SK-N-SH (cell line): ENCODE measurements at regions not wholly inside any gene's neighbourhood (a gene's known extent, or its start where the extent isn't known, plus 50 kb on each side); places are given as distances from the start of the nearest gene placed in this dataset.

Source experiments
- CTCF ChIA-PET: fragments of 300-600, 350-600 bp; formaldehyde crosslinking; extraction: SDS; loops from one replicate; lab custom pipeline; 2021; lab: Yijun Ruan, JAX
- POLR2A ChIA-PET: fragments of 350-600 bp; sonication (Branson Sonifier 250); formaldehyde crosslinking; extraction: SDS; loops from one replicate; lab custom pipeline; 2020; ENCODE audit warnings: antibody characterized with exemption, inconsistent platforms; lab: Yijun Ruan, JAX
- DNase-seq: peaks from one replicate; pipeline ENCODE4 v3.0.0; 2012
- H2AFZ ChIP-seq: fragments of 200-600 bp; sonication (generic); 2 replicates; pipeline ENCODE4 v1.8.1; 2016; ENCODE audit warnings: antibody characterized with exemption, mild to moderate bottlenecking, low read depth
- H3F3A ChIP-seq: fragments of 200-600 bp; sonication (generic); replicated peaks from 2 replicates; pipeline ENCODE3; 2016; ENCODE audit warnings: antibody characterized with exemption, mild to moderate bottlenecking; ENCODE audit not compliant: insufficient read depth
- H3K27ac ChIP-seq, 2 experiments: fragments of 200-500 bp in 1 of 2; fragments of 200-600 bp in 1 of 2; sonication (Bioruptor generic) in 1 of 2; sonication (generic), shearing (Covaris generic) in 1 of 2; 2 replicates each; pipeline versions ENCODE4 v1.5.1 to v1.6.1; 2014 to 2016; ENCODE audit warnings: low read depth in 2 of 2, inconsistent platforms in 1 of 2, low read length in 1 of 2, mild to moderate bottlenecking in 1 of 2, mixed read lengths in 1 of 2
- H3K27me3 ChIP-seq: fragments of 200-600 bp; sonication (generic), shearing (Covaris generic); 2 replicates; pipeline ENCODE4 v1.6.1; 2016; ENCODE audit warnings: mixed run types; ENCODE audit not compliant: insufficient read depth
- H3K36me3 ChIP-seq, 2 experiments: fragments of 200-500 bp in 1 of 2; fragments of 200-600 bp in 1 of 2; sonication (Bioruptor generic) in 1 of 2; sonication (generic) in 1 of 2; replicated peaks in 1 of 2; 2 replicates each; pipeline versions ENCODE3 to v1.5.1; 2014 to 2016; ENCODE audit warnings: low read length in 1 of 2, mild to moderate bottlenecking in 1 of 2; ENCODE audit not compliant: insufficient read depth in 2 of 2, control insufficient read depth in 1 of 2
- H3K4me1 ChIP-seq, 2 experiments: fragments of 200-500 bp in 1 of 2; fragments of 200-600 bp in 1 of 2; sonication (Bioruptor generic) in 1 of 2; sonication (generic), shearing (Covaris generic) in 1 of 2; 2 replicates each; pipeline versions ENCODE4 v1.5.1 to v1.6.1; 2014 to 2016; ENCODE audit warnings: low read depth in 1 of 2, low read length in 1 of 2, mixed run types in 1 of 2; ENCODE audit not compliant: insufficient read depth in 2 of 2, control insufficient read depth in 1 of 2
- H3K4me2 ChIP-seq: fragments of 200-600 bp; sonication (generic), shearing (Covaris generic); 2 replicates; pipeline ENCODE4 v1.6.1; 2017; ENCODE audit warnings: mixed run types
- H3K4me3 ChIP-seq, 2 experiments: fragments of 200-500 bp in 1 of 2; fragments of 200-600 bp in 1 of 2; sonication (Bioruptor generic) in 1 of 2; sonication (generic), shearing (Covaris generic) in 1 of 2; 2 replicates each; pipeline versions ENCODE4 v1.5.1 to v1.8.1; 2014 to 2016; ENCODE audit warnings: low read depth in 2 of 2, inconsistent platforms in 1 of 2, low read length in 1 of 2, mild to moderate bottlenecking in 1 of 2, mixed read lengths in 1 of 2, moderate library complexity in 1 of 2
- H3K79me2 ChIP-seq: fragments of 200-600 bp; sonication (generic); 2 replicates; pipeline ENCODE4 v1.8.1; 2017; ENCODE audit warnings: mild to moderate bottlenecking; ENCODE audit not compliant: insufficient read depth
- H3K9ac ChIP-seq: fragments of 200-600 bp; sonication (generic); 2 replicates; pipeline ENCODE4 v1.6.1; 2017; ENCODE audit warnings: mixed run types
- H3K9me2 ChIP-seq: fragments of 200-600 bp; sonication (generic); 2 replicates; pipeline ENCODE4 v1.6.1; 2017; ENCODE audit warnings: mixed run types
- H3K9me3 ChIP-seq: fragments of 200-600 bp; sonication (generic); 2 replicates; pipeline ENCODE4 v1.6.1; 2017; ENCODE audit warnings: mixed run types, mild to moderate bottlenecking, moderate library complexity
- H4K20me1 ChIP-seq: fragments of 200-600 bp; sonication (generic); 2 replicates; pipeline ENCODE4 v1.6.1; 2017; ENCODE audit warnings: mild to moderate bottlenecking, mixed run types; ENCODE audit not compliant: insufficient read depth
- ELF1 ChIP-seq: IDR thresholded peaks from 2 replicates; pipeline ENCODE4 v1.4.0; 2012
- EP300 ChIP-seq, 2 experiments: IDR thresholded peaks; 2 replicates each; pipeline versions ENCODE4 v1.4.0 to v1.6.1; 2012; ENCODE audit warnings: borderline replicate concordance in 1 of 2, low read depth in 1 of 2, low read length in 1 of 2
- EZH2phosphoT487 ChIP-seq: fragments of 200-600 bp; sonication (generic); IDR thresholded peaks from 2 replicates; pipeline ENCODE4 v1.6.1; 2017; ENCODE audit warnings: low read depth, mixed run types, mild to moderate bottlenecking, antibody characterized with exemption, moderate library complexity, borderline replicate concordance
- FOXJ3 ChIP-seq: sonication (generic); formaldehyde crosslinking; IDR thresholded peaks from 2 replicates; pipeline ENCODE4 v1.5.1; 2020; ENCODE audit warnings: mild to moderate bottlenecking, missing genetic modification reagents
- FOXM1 ChIP-seq: IDR thresholded peaks from 2 replicates; pipeline ENCODE4 v1.4.0; 2012; ENCODE audit warnings: low read depth, mild to moderate bottlenecking
- GATA2 ChIP-seq: sonication (generic); formaldehyde crosslinking; IDR thresholded peaks from 2 replicates; pipeline ENCODE4 v1.5.0; 2020; ENCODE audit warnings: mild to moderate bottlenecking, missing genetic modification reagents
- JUND ChIP-seq: IDR thresholded peaks from 2 replicates; pipeline ENCODE4 v1.4.0; 2012
- MEF2A ChIP-seq: IDR thresholded peaks from 2 replicates; pipeline ENCODE4 v1.4.0; 2012; ENCODE audit warnings: low read depth, borderline replicate concordance
- NRF1 ChIP-seq: IDR thresholded peaks from 2 replicates; pipeline ENCODE4 v1.6.1; 2012; ENCODE audit warnings: low read depth, mild to moderate bottlenecking, low read length
- POLR2AphosphoS5 ChIP-seq: IDR thresholded peaks from 2 replicates; pipeline ENCODE4 v1.6.1; 2012; ENCODE audit warnings: low read depth, low read length
- RAD21 ChIP-seq: IDR thresholded peaks from 2 replicates; pipeline ENCODE4 v1.6.1; 2012; ENCODE audit warnings: mild to moderate bottlenecking, low read length
- RCOR1 ChIP-seq: fragments of 150-350 bp; IDR thresholded peaks from 2 replicates; pipeline ENCODE4 v1.6.1; 2017; ENCODE audit warnings: antibody characterized with exemption, low read length
- RFX5 ChIP-seq: IDR thresholded peaks from 2 replicates; pipeline ENCODE4 v1.6.1; 2012; ENCODE audit warnings: mild to moderate bottlenecking, improper control_type of control experiment, low read length
- RXRA ChIP-seq: IDR thresholded peaks from 2 replicates; pipeline ENCODE4 v1.4.0; 2012; ENCODE audit warnings: low read depth, mild to moderate bottlenecking, borderline replicate concordance
- SMC3 ChIP-seq: IDR thresholded peaks from 2 replicates; pipeline ENCODE4 v1.6.1; 2012; ENCODE audit warnings: low read depth, low read length, improper control_type of control experiment
- TAF1 ChIP-seq: IDR thresholded peaks from 2 replicates; pipeline ENCODE4 v1.6.1; 2012; ENCODE audit warnings: low read depth, mild to moderate bottlenecking, low read length, moderate library complexity, borderline replicate concordance
- TCF12 ChIP-seq: IDR thresholded peaks from 2 replicates; pipeline ENCODE4 v1.4.0; 2012
- TEAD4 ChIP-seq: IDR thresholded peaks from 2 replicates; pipeline ENCODE4 v1.4.0; 2012; ENCODE audit warnings: mild to moderate bottlenecking, borderline replicate concordance; ENCODE audit not compliant: insufficient read depth
- YY1 ChIP-seq: IDR thresholded peaks from 2 replicates; pipeline ENCODE4 v1.4.0; 2012; ENCODE audit warnings: low read depth, mild to moderate bottlenecking
- WGBS: methylation state at CpG from one replicate; pipeline ENCODE4 v1.1.6; 2017; ENCODE audit warnings: low lambda C conversion rate; 5-methylcytosine and 5-hydroxymethylcytosine counted together
- TF ChIP-seq, protein P1 (sequence below): fragments of 150-350 bp; IDR thresholded peaks from 2 replicates; pipeline ENCODE4 v1.6.1; 2016; ENCODE audit warnings: mild to moderate bottlenecking, low read depth, low read length
- TF ChIP-seq, protein P2 (sequence below): IDR thresholded peaks from 2 replicates; pipeline ENCODE4 v1.4.0; 2012; ENCODE audit warnings: low read depth
- TF ChIP-seq, protein P3 (sequence below): fragments of 200-600 bp; sonication (generic); IDR thresholded peaks from 2 replicates; pipeline ENCODE4 v1.6.1; 2017; ENCODE audit warnings: antibody characterized with exemption, mild to moderate bottlenecking, moderate library complexity

DNA sequence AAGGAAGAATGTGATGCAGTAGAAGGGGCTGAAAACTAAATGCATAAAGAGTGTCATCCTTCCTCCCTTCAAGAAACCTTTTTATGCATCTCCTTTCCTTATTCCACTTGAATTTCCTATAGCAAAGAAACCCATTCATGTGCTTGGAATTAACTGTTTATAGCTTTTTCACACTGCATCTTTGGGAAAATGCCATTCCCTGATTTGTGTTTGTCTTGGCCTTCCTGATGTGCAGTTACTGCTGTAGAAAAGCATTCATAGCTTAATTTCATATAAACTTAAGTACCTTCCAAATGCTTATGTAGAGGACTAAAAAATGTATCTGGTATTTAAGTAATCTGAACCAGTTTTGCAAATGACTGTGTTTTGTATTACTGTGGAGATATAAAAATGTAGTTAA is 61.8 kb downstream of the SDR9C7 start:
- ChIA-PET CTCF (no interaction called here), POLR2A (no interaction called here)
- Histone ChIP-seq H3F3A (no peaks in the 10 kb centered on the region), H3K27me3 (no peaks in the 10 kb centered on the region), H3K4me2 (no peak overlapping the region), H3K36me3 (no peaks in the 10 kb centered on the region), H3K79me2 (no peaks in the 10 kb centered on the region), H3K9me3 (no peaks in the 10 kb centered on the region; the same call in 1 of the 2 replicates), H2AFZ (no peak overlapping the region), H3K27ac (no peak overlapping the region), H3K4me3 (no peak overlapping the region), H4K20me1 (no peaks in the 10 kb centered on the region), H3K9ac (no peak overlapping the region), H3K9me2 (no peaks in the 10 kb centered on the region), H3K4me1 (no peaks in the 10 kb centered on the region)
- no peak for DNase-seq
- TF ChIP-seq JUND (no peak), NRF1 (no peak), RAD21 (no peak), EZH2phosphoT487 (no peak), ELF1 (no peak), TEAD4 (no peak), TCF12 (no peak), TAF1 (no peak), RCOR1 (no peak), FOXJ3 (CRISPR knock-in tag) (no peak), RXRA (no peak)

DNA sequence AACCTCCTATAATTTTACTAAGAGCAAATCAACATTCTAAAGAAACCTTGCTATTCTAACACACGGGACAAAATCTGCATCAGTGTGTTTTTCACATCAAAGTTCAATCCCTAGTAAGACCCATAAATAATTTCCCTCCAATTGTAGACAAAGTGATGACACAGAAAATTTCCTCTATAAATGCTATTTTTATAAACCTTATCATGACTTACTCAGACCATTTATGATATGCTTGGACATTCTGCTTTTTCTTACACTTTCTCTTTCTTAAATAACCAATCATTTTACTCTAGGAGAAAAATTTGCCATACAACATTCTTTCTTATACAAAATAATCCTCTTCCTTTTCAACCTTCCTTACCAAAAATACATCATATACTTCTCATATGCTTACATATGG is 67.0 kb downstream of the SDR9C7 start:
- DNase-seq, result no peak
- no peak overlapping the region for H3K27ac ChIP-seq
- 0% methylated on average over 1 of the region's 1 CpG for WGBS

More for the DNA sequence above, 67.0 kb downstream of the SDR9C7 start:
- H3K4me3 ChIP-seq, result no peak overlapping the region
- no peaks in the 10 kb centered on the region for H3K4me1 ChIP-seq
- H4K20me1 ChIP-seq, result no peaks in the 10 kb centered on the region
- no peaks in the 10 kb centered on the region for H3F3A ChIP-seq
- no peak overlapping the region for H2AFZ ChIP-seq
- no peak overlapping the region for H3K9ac ChIP-seq
- ChIA-PET POLR2A (no interaction called here), CTCF (no interaction called here)
- no peaks in the 10 kb centered on the region for H3K36me3 ChIP-seq
- H3K27me3 ChIP-seq, result no peaks in the 10 kb centered on the region
- no peaks in the 10 kb centered on the region; the same call in 1 of the 2 replicates for H3K9me3 ChIP-seq
- no peaks in the 10 kb centered on the region for H3K79me2 ChIP-seq
- TF ChIP-seq TEAD4, result no peak
- TF ChIP-seq MEF2A, result no peak
- TF ChIP-seq, protein P1, sequence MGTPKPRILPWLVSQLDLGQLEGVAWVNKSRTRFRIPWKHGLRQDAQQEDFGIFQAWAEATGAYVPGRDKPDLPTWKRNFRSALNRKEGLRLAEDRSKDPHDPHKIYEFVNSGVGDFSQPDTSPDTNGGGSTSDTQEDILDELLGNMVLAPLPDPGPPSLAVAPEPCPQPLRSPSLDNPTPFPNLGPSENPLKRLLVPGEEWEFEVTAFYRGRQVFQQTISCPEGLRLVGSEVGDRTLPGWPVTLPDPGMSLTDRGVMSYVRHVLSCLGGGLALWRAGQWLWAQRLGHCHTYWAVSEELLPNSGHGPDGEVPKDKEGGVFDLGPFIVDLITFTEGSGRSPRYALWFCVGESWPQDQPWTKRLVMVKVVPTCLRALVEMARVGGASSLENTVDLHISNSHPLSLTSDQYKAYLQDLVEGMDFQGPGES, result no peak
- no peak for TF ChIP-seq YY1
- TF ChIP-seq JUND, result no peak
- no peak for TF ChIP-seq FOXM1
- TF ChIP-seq RFX5, result no peak
- TF ChIP-seq TCF12, result no peak
- TF ChIP-seq POLR2AphosphoS5, result no peak
- TF ChIP-seq SMC3, result no peak
- TF ChIP-seq, protein P2, sequence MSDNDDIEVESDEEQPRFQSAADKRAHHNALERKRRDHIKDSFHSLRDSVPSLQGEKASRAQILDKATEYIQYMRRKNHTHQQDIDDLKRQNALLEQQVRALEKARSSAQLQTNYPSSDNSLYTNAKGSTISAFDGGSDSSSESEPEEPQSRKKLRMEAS, result no peak
- no peak for TF ChIP-seq GATA2 (CRISPR knock-in tag)
- no peak for TF ChIP-seq RXRA
- TF ChIP-seq EP300 (IDR thresholded peaks at IDR 0.05; ENCODE audit: borderline replicate concordance in 1 of 2, low read depth in 1 of 2, low read length in 1 of 2), result no peak
- TF ChIP-seq, protein P3, sequence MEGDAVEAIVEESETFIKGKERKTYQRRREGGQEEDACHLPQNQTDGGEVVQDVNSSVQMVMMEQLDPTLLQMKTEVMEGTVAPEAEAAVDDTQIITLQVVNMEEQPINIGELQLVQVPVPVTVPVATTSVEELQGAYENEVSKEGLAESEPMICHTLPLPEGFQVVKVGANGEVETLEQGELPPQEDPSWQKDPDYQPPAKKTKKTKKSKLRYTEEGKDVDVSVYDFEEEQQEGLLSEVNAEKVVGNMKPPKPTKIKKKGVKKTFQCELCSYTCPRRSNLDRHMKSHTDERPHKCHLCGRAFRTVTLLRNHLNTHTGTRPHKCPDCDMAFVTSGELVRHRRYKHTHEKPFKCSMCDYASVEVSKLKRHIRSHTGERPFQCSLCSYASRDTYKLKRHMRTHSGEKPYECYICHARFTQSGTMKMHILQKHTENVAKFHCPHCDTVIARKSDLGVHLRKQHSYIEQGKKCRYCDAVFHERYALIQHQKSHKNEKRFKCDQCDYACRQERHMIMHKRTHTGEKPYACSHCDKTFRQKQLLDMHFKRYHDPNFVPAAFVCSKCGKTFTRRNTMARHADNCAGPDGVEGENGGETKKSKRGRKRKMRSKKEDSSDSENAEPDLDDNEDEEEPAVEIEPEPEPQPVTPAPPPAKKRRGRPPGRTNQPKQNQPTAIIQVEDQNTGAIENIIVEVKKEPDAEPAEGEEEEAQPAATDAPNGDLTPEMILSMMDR, result no peak
- H3K4me2 ChIP-seq, result no peak overlapping the region
- no peaks in the 10 kb centered on the region for H3K9me2 ChIP-seq
